ENCODE measurements at regions not wholly inside any gene's neighbourhood (a gene's known extent, or its start where the extent isn't known, plus 50 kb on each side); places are given as distances from the start of the nearest gene placed in this dataset.
"Not testable (repeated sequence)": the region's sequence is repeated elsewhere in the genome, so short reads cannot be mapped to it uniquely, and the experiment has no call there.

DNA sequence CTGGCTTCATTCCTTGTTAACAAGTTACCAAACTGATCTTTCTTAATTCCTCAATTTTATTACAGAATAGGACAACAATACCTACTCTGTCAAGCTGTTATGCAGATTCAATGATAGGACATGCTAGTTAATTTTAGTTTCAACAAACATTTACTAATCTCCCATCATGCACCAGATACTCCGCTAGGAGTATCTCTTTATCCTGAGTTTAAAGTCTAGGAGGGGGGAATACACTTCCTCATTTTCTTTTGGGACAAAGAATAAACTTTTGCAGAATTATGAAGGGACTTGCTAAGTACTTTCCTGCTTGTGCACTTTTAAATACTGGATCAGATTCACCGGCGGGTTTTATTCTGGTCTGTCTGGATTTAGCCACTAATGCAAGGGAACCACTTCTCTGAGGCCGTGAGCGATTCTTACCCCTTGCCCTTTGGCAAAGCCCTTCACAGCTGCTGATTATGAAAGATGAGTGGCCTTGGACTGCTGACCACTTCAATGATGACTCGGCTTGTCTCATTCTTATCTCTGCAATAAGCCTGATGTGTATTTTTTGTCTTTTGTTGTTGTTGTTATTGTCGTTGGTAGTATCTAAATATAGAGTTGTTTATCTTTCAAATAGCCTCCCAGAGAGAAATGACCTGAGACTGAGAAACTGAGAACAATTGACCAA is 73.9 kb downstream of the RMI1 start:
- Mint-ChIP-seq H3K27me3 (peaks cover 12% of the 10 kb centered on the region), H3K4me1 (ENCODE audit: low read depth) (no peaks in the 10 kb centered on the region), H3K36me3 (ENCODE audit: low read depth) (no peaks in the 10 kb centered on the region), H3K4me3 (no peak overlapping the region), H3K9me3 (no peaks in the 10 kb centered on the region), H3K27ac (no peak overlapping the region)

GRCh38 chr9:84057662-84058061 is 77.1 kb downstream of the RMI1 start:
- H3K27me3 Mint-ChIP-seq: peaks cover 12% of the 10 kb centered on the region
- H3K4me1 Mint-ChIP-seq (ENCODE audit: low read depth): no peaks in the 10 kb centered on the region
- no peaks in the 10 kb centered on the region for H3K9me3 Mint-ChIP-seq
- H3K36me3 Mint-ChIP-seq (ENCODE audit: low read depth): no peaks in the 10 kb centered on the region
- H3K4me3 Mint-ChIP-seq: no peak overlapping the region
- no peak overlapping the region for H3K27ac Mint-ChIP-seq

DNA sequence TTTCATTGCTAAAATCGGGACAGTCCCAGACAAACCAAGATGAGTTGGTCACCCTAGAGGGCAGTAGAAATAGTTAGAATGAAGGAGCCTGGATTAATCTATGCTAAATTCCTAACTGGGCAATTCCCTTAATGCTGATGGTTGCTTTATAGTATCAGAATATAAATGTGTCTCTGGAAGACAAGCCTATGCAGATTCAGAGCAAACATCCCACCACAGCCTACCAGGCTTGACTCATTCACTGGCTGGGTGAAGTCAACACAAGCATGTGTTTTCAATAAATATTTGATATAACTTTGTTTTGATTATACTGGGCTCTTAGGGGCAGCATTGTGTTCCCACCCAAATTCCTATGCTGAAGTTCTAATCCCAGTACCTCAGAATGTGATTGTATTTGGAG is 79.3 kb downstream of the RMI1 start:
- H3K27ac Mint-ChIP-seq: no peak overlapping the region
- H3K4me3 Mint-ChIP-seq: no peak overlapping the region
- no peaks in the 10 kb centered on the region for H3K9me3 Mint-ChIP-seq
- peaks cover 12% of the 10 kb centered on the region for H3K27me3 Mint-ChIP-seq
- H3K4me1 Mint-ChIP-seq (ENCODE audit: low read depth): no peaks in the 10 kb centered on the region
- H3K36me3 Mint-ChIP-seq (ENCODE audit: low read depth): no peaks in the 10 kb centered on the region

GRCh38 chr9:84061613-84062193 is 81.1 kb downstream of the RMI1 start:
- peaks cover 9% of the 10 kb centered on the region for H3K27me3 Mint-ChIP-seq
- H3K36me3 Mint-ChIP-seq (ENCODE audit: low read depth): no peaks in the 10 kb centered on the region
- H3K4me3 Mint-ChIP-seq: no peak overlapping the region
- no peaks in the 10 kb centered on the region for H3K4me1 Mint-ChIP-seq (ENCODE audit: low read depth)
- no peak overlapping the region for H3K27ac Mint-ChIP-seq
- H3K9me3 Mint-ChIP-seq: no peaks in the 10 kb centered on the region

- peaks cover 9% of the 10 kb centered on the region for H3K27me3 Mint-ChIP-seq
- no peaks in the 10 kb centered on the region for H3K36me3 Mint-ChIP-seq (ENCODE audit: low read depth)
- no peak overlapping the region for H3K27ac Mint-ChIP-seq
- no peak overlapping the region for H3K4me3 Mint-ChIP-seq
- no peaks in the 10 kb centered on the region for H3K4me1 Mint-ChIP-seq (ENCODE audit: low read depth)
- no peaks in the 10 kb centered on the region for H3K9me3 Mint-ChIP-seq
Measured at GRCh38 chr9:84062538-84062937, 81.9 kb downstream of the RMI1 start.

GRCh38 chr9:84067821-84068220 is 87.2 kb downstream of the RMI1 start:
- no peaks in the 10 kb centered on the region for H3K9me3 Mint-ChIP-seq
- H3K4me1 Mint-ChIP-seq (ENCODE audit: low read depth): no peaks in the 10 kb centered on the region
- no peak overlapping the region for H3K4me3 Mint-ChIP-seq
- no peaks in the 10 kb centered on the region for H3K27me3 Mint-ChIP-seq
- H3K36me3 Mint-ChIP-seq (ENCODE audit: low read depth): no peaks in the 10 kb centered on the region
- H3K27ac Mint-ChIP-seq: no peak overlapping the region

DNA sequence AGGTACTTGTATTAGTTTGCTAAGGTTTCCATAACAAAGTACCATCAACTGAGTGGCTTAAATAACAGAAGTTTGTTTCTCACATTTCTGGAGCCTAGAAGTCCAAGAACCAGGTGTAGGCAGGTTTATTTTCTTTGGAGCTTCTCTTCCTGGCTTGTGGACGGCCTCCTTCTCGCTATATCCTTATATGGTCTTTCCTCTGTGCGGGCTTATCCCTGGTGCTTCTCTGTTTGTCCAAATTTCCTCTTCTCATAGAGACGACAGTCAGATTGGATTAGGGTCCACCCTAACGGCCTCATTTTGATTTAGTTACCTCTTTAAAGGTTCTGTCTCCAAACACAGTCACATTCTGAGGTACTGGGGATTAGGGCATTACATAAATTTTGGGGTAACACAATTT is 88.3 kb downstream of the RMI1 start:
- Mint-ChIP-seq H3K9me3 (no peaks in the 10 kb centered on the region), H3K4me1 (ENCODE audit: low read depth) (no peaks in the 10 kb centered on the region), H3K27me3 (no peaks in the 10 kb centered on the region), H3K4me3 (no peak overlapping the region), H3K36me3 (ENCODE audit: low read depth) (no peaks in the 10 kb centered on the region), H3K27ac (no peak overlapping the region)

GRCh38 chr9:84070590-84070989 is 90.0 kb downstream of the RMI1 start:
- Mint-ChIP-seq H3K4me1 (ENCODE audit: low read depth) (no peaks in the 10 kb centered on the region), H3K36me3 (ENCODE audit: low read depth) (no peaks in the 10 kb centered on the region), H3K27ac (no peak overlapping the region), H3K27me3 (peaks cover 4% of the 10 kb centered on the region), H3K9me3 (no peaks in the 10 kb centered on the region), H3K4me3 (no peak overlapping the region)

DNA sequence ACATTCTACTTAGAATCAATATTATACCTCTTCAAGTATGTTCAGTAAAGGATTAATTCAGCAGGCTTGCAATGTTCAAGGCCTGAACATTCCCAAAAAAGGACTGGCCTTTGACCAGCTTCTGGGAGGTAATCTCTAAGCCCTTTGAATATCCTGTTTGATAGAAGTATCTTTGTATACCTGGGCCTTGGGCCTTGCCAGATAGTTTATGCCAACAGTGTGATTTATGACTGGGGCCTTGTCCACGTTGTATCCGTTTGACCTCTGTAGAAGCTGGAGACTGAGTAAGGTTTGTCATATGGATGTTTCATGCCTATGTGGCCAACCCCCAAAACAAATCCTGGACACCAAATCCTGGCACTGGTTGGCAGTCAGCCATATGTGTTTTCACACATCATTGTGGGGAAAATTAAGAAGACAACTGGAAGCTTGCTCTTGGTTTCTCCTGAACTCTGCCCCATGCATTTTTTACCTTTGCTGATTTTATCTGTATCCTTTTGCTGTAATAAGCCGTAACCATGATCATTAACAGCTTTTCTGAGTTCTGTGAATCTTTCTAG is 92.1 kb downstream of the RMI1 start:
- Mint-ChIP-seq H3K27me3 (peaks cover 7% of the 10 kb centered on the region), H3K4me3 (no peak overlapping the region), H3K9me3 (no peaks in the 10 kb centered on the region), H3K36me3 (ENCODE audit: low read depth) (no peaks in the 10 kb centered on the region), H3K27ac (no peak overlapping the region), H3K4me1 (ENCODE audit: low read depth) (no peaks in the 10 kb centered on the region)

DNA sequence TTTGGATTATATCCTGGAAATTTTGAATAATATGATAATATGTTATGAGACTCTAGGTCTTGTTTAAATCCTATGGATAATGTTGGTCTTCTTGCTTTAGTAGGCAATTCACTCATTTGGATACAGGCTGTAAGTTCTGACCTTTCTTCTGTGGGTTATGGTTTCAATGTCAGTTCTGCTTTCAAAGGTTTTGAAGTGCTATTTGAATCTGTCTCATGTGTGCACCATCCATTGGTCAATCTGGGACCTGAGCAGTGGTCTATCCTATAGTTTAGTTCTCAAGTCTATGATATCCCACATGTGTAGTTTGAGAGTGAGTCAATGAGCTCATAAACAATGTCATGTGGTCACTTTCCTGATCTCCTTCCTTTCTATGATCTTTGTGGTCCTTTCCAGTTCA is 94.4 kb downstream of the RMI1 start:
- H3K4me3 Mint-ChIP-seq: no peak overlapping the region
- no peaks in the 10 kb centered on the region for H3K4me1 Mint-ChIP-seq (ENCODE audit: low read depth)
- H3K36me3 Mint-ChIP-seq (ENCODE audit: low read depth): no peaks in the 10 kb centered on the region
- H3K27ac Mint-ChIP-seq: no peak overlapping the region
- peaks cover 3% of the 10 kb centered on the region for H3K9me3 Mint-ChIP-seq
- peaks cover 7% of the 10 kb centered on the region for H3K27me3 Mint-ChIP-seq

DNA sequence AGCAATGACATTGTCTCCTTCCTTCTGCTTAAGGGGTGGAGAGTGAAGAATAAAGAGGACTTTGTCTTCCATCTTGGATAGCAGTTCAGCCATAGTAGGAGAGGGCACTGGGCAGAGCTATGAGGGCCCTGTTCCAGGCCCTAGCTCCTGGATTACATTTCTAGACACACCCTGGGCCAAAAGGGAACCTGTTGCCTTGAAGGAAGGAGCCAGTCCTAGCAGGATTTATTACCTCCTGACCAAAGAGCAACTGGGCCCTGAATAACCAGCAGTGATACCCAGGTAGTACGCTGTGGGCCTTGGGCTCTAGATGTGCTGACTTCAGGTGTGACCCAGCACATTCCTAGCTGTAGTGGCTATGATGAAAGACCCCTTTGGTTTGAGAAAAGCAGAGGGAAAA is 95.8 kb downstream of the RMI1 start:
- Mint-ChIP-seq H3K36me3 (ENCODE audit: low read depth) (no peaks in the 10 kb centered on the region), H3K9me3 (peaks cover 3% of the 10 kb centered on the region), H3K4me3 (no peak overlapping the region), H3K27ac (no peak overlapping the region), H3K4me1 (ENCODE audit: low read depth) (no peaks in the 10 kb centered on the region), H3K27me3 (peaks cover 13% of the 10 kb centered on the region)

GRCh38 chr9:84077816-84078215 is 97.2 kb downstream of the RMI1 start:
- H3K4me3 Mint-ChIP-seq; H3K9me3 Mint-ChIP-seq; H3K27ac Mint-ChIP-seq; H3K36me3 Mint-ChIP-seq (ENCODE audit: low read depth); H3K4me1 Mint-ChIP-seq (ENCODE audit: low read depth): not testable (repeated sequence)
- peaks cover 16% of the 10 kb centered on the region for H3K27me3 Mint-ChIP-seq

DNA sequence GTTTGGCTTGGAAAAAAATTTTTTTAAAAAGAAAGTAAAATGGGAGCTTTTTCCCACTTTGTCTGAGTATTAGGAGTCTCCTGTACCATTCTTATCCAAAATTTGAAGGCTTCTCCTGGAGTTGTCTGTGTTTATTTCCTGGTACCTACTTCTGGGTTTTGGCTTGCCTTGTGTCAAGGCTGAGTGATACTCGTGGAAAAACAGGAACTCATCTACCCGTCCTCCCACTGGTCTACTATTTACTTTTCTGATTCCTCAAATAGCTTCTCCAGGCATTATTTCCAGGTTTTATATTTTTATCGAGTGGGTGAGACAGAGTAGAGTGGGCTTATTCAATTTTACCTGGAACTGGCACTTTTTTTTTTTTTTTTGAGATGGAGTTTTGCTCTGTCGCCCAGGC is 99.4 kb downstream of the RMI1 start:
- Mint-ChIP-seq H3K9me3 (peaks cover 3% of the 10 kb centered on the region), H3K27ac (no peak overlapping the region), H3K4me1 (ENCODE audit: low read depth) (no peaks in the 10 kb centered on the region), H3K4me3 (no peak overlapping the region), H3K27me3 (peaks cover 21% of the 10 kb centered on the region), H3K36me3 (ENCODE audit: low read depth) (no peaks in the 10 kb centered on the region)

DNA sequence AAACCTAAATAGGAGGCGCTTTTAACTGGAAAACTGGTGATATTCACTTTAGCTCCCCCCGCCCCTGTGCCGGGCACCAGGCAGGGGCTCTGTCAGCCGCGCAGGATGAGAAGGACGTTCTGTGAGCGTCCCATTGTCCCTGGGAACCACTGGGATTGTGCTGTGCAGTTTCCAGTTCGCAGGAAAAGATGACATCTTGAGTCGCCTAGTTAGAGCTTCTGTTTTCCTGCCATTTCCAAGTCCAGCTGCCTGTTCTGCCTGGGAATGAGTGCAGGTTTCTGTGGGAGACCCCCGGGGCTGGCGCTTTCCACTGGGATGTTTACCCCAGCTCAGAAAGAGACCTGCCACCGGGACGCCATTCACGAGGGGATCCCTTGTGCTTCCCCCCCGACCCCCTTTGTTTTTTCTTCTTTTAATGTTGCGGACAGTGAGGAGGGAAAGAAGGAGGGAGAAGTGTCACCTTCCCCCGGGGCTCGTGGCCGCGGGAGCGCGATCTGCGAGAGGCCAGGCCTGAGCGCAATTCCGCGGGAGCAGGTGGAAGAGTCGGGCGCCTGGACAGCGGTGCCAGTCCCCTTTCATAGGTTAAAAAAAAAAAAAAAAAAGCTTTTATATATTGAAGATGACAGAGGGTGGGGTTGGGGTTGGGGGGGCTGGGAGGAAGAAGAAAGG is 121.5 kb downstream of the RMI1 start:
- H3K4me1 Mint-ChIP-seq (ENCODE audit: low read depth): no peaks in the 10 kb centered on the region
- no peak overlapping the region for H3K27ac Mint-ChIP-seq
- H3K9me3 Mint-ChIP-seq: no peaks in the 10 kb centered on the region
- H3K4me3 Mint-ChIP-seq: no peak overlapping the region
- H3K27me3 Mint-ChIP-seq: peaks cover 41% of the 10 kb centered on the region
- H3K36me3 Mint-ChIP-seq (ENCODE audit: low read depth): no peaks in the 10 kb centered on the region

- Mint-ChIP-seq H3K4me3 (no peak overlapping the region), H3K27me3 (peaks cover 45% of the 10 kb centered on the region), H3K27ac (no peak overlapping the region), H3K4me1 (ENCODE audit: low read depth) (peaks cover 10% of the 10 kb centered on the region), H3K9me3 (no peaks in the 10 kb centered on the region), H3K36me3 (ENCODE audit: low read depth) (no peaks in the 10 kb centered on the region)
Measured at GRCh38 chr9:84103651-84104377, 123.2 kb downstream of the RMI1 start.

Data from stimulated activated naive CD8-positive, alpha-beta T cell treated with anti-CD3 and anti-CD28 coated beads, Interleukin-15, Interleukin-2, amounts not matched to agents 100 ng/mL and 50 ng/mL, for 24 hours (primary cell).